HG02798 (cell line): ENCODE measurements at regions not wholly inside any gene's neighbourhood (a gene's known extent, or its start where the extent isn't known, plus 50 kb on each side); places are given as distances from the start of the nearest gene placed in this dataset.
"Not testable (repeated sequence)": the region's sequence is repeated elsewhere in the genome, so short reads cannot be mapped to it uniquely, and the experiment has no call there.

Experiments
- ATAC-seq: cut with Tn5 transposase; IDR thresholded peaks from one replicate; pipeline ENCODE4 v1.9.1; 2021; ENCODE audit warnings: mild to moderate bottlenecking; ENCODE audit not compliant: unreplicated experiment, poor library complexity

- ATAC-seq = no peak
Observed at GRCh38 chr5:131008329-131008728, 156.7 kb downstream of the HINT1 start.

- ATAC-seq = no peak
Observed at GRCh38 chr5:131005963-131006684, 158.9 kb downstream of the HINT1 start.

DNA sequence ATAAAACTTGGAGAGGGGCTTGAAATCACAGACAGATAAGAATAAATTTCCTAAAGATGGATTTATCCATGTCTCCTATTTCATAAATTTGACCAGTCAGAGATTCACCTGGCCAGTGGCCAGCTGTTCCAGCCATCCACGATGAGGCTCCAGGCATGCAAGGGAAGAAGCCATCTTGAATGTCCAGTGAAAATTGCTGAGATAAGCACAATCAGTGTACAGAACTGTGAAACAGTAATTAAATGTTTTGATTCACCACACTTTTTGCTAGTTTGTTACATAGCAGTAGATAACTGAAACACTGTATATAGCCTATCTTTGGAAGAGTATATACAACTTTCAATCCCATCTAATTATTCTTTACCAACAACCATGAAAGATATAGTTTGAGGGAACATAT lies 163.5 kb downstream of the HINT1 start:
- no peak for ATAC-seq

- ATAC-seq = no peak
Observed at GRCh38 chr5:131000289-131000688, 164.8 kb downstream of the HINT1 start.

DNA sequence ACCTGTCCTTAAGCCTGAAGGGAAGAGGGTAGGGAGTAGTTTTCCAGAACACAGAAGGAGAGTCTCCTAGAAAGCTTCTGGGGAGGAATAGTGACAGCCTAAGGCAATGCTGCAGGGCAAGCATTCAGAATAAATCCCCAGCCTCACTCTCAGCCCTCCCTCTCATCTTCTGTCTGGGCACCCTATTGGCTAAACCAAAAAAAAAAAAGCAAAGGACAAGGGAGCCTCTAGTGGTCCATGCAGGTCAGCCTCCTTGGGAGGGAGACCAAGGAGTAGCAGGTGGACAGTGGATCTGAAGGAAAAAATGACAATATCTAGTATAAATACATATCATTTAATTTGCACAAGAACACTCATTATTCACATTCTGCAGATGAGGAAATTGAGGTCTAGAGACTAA lies 168.3 kb downstream of the HINT1 start:
- not testable (repeated sequence) for ATAC-seq

- no peak for ATAC-seq
Observed at GRCh38 chr5:130995851-130996250, 169.2 kb downstream of the HINT1 start.

GRCh38 chr5:130995254-130995515 lies 169.9 kb downstream of the HINT1 start:
- ATAC-seq = no peak

DNA sequence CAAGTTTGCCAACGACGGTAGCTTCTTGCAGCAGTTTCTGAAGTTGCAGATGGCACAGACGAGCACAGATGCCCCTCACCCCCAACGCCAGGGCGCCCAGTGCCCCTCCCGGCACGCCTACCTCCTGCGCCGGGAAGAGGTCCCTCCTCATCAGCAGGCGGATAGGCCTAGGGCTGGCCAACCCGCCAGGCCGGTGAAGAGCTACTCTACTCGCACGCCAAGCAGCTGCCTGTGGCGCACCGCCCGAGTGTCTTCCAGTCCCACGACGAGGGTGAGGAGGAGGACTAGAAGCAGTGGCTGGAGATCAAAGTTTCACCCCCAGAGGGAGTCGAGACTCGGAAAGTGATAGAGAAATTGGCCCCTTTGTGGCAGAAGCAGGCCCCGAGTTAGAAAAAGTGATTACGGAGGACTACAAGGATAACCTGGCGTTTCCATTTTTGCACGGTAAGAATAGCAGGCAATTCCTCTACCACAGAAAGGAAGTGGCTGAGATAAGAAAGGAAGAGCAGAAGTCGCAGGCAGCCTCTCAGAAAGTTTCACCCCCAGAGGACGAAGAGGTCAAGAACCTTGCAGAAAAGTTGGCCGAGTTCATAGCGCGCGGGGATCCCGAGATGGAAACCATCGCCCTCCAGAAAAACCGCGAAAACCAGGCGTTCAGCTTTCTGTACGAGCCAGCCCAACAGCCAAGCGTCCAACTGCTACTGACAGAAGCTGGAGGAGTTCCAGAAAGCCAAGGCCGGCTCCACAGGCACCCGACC lies 170.4 kb downstream of the HINT1 start:
- no peak for ATAC-seq

DNA sequence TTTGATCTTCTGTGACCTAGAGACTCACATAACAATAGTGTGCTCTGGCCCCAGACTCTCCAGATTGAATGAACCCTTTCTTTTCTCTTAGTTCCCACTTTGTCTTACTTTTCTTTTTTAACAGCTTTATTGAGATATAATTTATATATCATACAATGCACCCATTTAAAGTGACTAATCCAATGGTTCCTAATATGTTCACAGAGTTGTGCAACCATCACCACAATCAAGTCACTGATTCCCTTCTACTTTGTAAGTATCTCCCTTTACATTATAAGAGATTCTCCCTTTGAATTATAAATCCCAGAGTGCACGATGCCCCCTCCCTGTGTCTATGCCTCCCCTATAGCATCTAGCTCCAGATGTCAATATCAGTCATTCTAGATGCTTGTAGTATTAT lies 172.4 kb downstream of the HINT1 start:
- ATAC-seq = no peak

DNA sequence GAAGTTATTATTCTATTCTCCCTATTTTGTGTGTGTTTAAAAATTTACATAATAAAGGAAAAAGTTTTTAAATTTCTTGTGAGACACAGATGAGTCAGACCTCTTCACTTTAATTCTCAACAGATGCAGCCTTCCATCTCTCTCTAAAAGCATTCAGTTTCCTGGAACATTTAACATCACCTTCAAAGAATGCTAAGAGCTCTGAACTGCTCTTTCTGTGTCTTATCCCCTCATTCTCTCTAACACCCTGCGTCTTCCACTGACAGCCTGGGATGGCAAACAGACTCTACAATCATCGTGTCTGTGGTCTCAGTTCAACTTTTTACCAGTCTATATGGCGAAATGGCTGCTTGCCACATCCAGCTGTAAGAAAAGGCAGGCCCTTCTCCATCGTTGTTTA lies 173.0 kb downstream of the HINT1 start:
- no peak for ATAC-seq

DNA sequence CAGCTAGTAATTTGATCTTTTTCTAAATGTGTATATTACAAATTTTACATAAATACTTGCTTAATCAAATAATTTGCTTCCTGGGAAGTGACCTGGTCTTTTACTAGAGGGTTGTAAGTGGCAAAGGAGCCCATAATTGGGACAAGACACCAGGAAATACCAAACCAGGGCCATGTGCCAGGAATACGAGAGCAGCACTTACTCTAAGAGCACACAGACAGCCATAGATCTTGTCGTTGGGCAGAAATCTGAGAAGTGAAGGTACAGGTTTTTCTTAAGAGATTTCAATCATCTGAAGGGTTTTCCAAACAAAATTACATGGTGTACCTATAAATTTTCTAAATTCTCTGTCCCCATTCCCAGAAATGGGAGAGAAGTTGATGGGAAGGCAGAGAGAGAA lies 179.3 kb downstream of the HINT1 start:
- ATAC-seq = no peak

GRCh38 chr5:130981663-130982062 lies 183.4 kb downstream of the HINT1 start:
- ATAC-seq = no peak

DNA sequence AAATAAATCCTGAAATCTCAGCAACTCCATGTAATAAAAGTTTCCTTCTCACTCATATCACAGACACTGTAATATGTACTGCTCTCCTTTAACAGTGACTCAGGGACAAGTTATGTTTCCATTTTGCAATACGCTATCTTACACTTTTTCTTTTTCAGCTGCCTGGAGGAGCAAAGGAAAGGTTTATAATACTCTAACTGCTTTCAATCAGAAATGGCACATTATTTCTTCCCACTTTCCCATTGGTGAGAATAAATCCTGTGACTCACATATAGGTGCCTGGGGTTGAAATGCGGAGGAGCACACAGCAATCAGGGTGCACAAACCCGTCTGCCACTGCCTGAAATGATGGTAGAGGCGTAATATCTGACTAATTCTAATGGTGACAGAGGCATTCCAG lies 186.6 kb downstream of the HINT1 start:
- no peak for ATAC-seq

DNA sequence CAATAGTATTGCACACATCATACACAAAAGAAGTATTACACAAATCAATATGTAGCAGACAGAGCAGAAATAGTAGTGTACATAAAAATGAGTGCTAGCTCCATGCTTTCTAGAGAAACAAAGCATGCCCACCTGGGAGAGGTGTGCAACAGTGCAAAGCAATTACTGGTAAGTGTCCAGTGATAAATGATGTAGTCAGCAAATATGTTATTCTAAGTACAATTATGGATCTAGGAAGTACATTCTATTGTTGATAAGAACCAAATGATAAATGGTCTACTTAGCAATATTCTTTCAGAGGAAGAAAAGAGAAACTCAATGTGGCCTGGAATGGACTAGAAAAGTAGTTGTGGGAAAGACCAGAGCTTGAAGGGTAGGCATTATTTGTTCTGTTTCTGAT lies 188.6 kb downstream of the HINT1 start:
- ATAC-seq = no peak

DNA sequence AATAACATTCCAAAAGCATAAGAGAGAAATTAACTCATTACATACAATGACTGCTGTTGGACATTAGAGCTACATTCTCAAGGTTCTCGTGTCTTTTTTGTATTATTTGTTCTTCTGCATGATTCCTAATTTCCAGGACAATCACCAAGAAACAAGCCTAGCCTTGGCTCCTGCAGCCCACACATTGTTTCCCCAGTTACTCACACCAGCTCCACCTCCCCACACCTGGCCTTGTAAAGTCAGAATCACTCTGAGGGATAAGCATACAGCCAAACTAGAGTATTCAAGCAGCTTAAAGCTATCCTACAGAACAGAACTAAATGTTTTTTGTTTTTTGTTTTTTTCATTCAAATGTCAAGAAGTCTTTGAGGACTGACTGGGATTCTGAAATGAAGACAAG lies 189.2 kb downstream of the HINT1 start:
- no peak for ATAC-seq

- ATAC-seq = no peak
Observed at GRCh38 chr5:130975299-130975698, 189.8 kb downstream of the HINT1 start.

DNA sequence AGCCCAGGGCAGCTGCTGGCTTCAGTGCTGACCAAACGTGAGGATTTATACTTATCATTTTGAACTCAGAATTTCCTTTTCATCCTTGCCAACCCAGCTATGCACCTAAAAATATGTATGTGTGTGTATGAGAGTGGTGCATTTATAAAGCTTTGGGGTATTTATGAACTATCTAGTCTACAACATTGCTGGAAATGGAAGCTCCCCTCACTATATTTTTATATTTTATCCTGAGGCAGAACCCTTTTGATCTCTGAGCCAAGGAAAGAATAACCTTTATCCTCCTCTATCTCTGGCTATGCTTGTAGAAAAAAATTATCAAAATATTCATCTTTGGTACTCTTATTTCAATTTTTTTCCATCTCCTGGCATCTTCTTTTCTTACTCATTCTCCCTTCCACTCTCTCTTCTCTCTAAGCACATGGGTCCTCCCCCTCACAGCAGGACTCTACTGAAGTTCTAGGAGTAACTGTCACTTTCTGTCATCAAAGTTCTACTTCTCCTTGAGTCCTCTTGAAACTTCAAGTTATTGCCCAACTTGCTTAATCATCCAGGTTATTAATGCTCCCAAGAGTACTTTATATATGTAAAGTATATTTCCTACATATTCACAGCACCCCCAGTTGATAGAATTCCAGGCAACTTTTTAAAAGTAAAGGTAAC lies 190.9 kb downstream of the HINT1 start:
- no peak for ATAC-seq

DNA sequence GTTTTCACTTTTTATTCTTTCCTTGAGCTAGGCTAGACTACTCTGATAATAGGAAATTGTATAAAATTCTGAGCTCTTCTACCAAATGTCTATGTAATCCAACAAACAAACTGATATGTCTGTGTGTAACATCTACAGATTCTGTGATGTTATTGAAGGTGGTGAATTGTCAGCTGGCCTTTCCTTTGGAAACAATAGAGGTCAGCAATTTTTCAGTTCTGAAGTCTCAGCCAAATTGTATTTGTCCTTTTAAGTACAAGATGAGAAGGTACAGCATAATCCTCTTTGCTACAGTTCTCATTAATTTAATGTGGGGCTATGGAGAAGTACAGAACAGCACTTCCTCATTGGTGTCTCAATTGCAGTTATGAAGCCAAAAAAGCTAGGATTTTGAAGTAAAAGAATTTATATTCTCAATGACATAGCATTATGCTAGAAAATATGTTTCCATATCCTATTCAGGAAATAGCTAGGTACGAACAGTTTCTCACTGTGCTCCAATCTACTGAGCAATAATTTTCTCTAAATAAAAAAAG lies 198.0 kb downstream of the HINT1 start:
- ATAC-seq = no peak

GRCh38 chr5:130965920-130966319 lies 199.1 kb downstream of the HINT1 start:
- no peak for ATAC-seq

- ATAC-seq = no peak
Observed at GRCh38 chr5:130965360-130965759, 199.7 kb downstream of the HINT1 start.
